ENCODE measurements at regions not wholly inside any gene's neighbourhood (a gene's known extent, or its start where the extent isn't known, plus 50 kb on each side); places are given as distances from the start of the nearest gene placed in this dataset.

DNA sequence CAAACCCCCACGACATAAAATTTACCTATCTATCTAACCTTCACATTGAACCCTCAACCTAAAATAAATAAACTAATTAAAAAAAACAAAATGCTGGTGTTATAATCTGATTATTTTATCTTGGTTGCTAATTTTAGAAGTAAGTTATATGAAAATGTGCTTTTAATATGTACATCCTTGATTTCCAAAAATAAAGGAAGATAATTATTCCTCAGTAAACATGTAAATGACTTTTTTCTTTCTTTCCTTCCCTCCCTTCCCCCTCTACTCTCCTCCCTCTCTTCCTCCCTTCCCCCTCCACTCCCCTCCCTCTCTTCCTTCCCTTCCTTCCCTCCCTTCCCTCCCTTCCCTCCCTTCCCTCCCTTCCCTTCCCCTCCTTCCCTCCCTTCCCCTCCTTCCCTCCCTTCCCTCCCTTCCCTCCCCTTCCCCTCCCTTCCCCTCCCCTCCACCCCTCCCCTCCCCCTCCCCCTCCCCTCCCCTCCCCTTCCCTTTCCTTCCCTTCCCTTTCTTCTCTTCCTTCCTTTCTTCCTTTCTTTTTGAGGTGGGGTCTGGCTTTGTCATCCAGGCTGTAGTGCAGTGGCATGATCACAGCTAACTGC lies 180.0 kb upstream of the GIMD1 start:
- H3K4me1 ChIP-seq (ENCODE audit: control insufficient read depth, insufficient read depth, low read length), result no peaks in the 10 kb centered on the region
- H3K4me2 ChIP-seq (ENCODE audit: control insufficient read depth, insufficient read depth), result no peak overlapping the region
- ChIA-PET POLR2A (no interaction called here), CTCF (no interaction called here), RAD21 (ENCODE audit: unreplicated experiment) (no interaction called here), SMC1A (ENCODE audit: uncharacterized antibody, unreplicated experiment) (no interaction called here)
- intact Hi-C loops (cut with micrococcal nuclease; ENCODE audit: unreplicated experiment), result no loop called here
- H3K36me3 ChIP-seq (ENCODE audit: control insufficient read depth in 2 of 2, insufficient read depth in 2 of 2, low read length in 1 of 2), result no peaks in the 10 kb centered on the region
- no peak overlapping the region for H3K4me3 ChIP-seq
- in situ Hi-C loops (cut with MboI), result no loop called here
- ATAC-seq, result no peak
- 0% methylated on average over 1 of the region's 1 CpG for WGBS (ENCODE audit: insufficient coverage, insufficient replicate concordance, low lambda C conversion rate, missing lambda C conversion rate)
- no peaks in the 10 kb centered on the region for H3K79me2 ChIP-seq (ENCODE audit: control insufficient read depth, insufficient read depth, low read length)
- DNase-seq (ENCODE audit: low read depth, low spot score), result no peak
- no peaks in the 10 kb centered on the region for H4K20me1 ChIP-seq (ENCODE audit: control insufficient read depth, insufficient read depth)
- H3K9me3 ChIP-seq (replicated peaks; ENCODE audit: control insufficient read depth, insufficient read depth, low read length), result no peaks in the 10 kb centered on the region
- no peak overlapping the region for H2AFZ ChIP-seq (ENCODE audit: control insufficient read depth, low read depth, low read length)
- H3K27ac ChIP-seq (ENCODE audit: control insufficient read depth, insufficient read depth), result no peak overlapping the region
- H3K27me3 ChIP-seq (replicated peaks in 1 of 2; ENCODE audit: control insufficient read depth in 2 of 2, insufficient read depth in 2 of 2, low read length in 1 of 2), result no peaks in the 10 kb centered on the region
- no TSS peak for BruUV-seq (replicated peaks)
- no peak overlapping the region for H3K9ac ChIP-seq (ENCODE audit: control insufficient read depth, insufficient read depth, low read length)
- FAIRE-seq, result no peak
- TF ChIP-seq IRF5 (IDR thresholded peaks at IDR 0.05; ENCODE audit: borderline replicate concordance), result no peak
- TF ChIP-seq, protein P1, sequence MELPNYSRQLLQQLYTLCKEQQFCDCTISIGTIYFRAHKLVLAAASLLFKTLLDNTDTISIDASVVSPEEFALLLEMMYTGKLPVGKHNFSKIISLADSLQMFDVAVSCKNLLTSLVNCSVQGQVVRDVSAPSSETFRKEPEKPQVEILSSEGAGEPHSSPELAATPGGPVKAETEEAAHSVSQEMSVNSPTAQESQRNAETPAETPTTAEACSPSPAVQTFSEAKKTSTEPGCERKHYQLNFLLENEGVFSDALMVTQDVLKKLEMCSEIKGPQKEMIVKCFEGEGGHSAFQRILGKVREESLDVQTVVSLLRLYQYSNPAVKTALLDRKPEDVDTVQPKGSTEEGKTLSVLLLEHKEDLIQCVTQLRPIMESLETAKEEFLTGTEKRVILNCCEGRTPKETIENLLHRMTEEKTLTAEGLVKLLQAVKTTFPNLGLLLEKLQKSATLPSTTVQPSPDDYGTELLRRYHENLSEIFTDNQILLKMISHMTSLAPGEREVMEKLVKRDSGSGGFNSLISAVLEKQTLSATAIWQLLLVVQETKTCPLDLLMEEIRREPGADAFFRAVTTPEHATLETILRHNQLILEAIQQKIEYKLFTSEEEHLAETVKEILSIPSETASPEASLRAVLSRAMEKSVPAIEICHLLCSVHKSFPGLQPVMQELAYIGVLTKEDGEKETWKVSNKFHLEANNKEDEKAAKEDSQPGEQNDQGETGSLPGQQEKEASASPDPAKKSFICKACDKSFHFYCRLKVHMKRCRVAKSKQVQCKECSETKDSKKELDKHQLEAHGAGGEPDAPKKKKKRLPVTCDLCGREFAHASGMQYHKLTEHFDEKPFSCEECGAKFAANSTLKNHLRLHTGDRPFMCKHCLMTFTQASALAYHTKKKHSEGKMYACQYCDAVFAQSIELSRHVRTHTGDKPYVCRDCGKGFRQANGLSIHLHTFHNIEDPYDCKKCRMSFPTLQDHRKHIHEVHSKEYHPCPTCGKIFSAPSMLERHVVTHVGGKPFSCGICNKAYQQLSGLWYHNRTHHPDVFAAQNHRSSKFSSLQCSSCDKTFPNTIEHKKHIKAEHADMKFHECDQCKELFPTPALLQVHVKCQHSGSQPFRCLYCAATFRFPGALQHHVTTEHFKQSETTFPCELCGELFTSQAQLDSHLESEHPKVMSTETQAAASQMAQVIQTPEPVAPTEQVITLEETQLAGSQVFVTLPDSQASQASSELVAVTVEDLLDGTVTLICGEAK (IDR thresholded peaks at IDR 0.05; ENCODE audit: borderline replicate concordance), result no peak
- TF ChIP-seq EGR1 (IDR thresholded peaks at IDR 0.05; ENCODE audit: borderline replicate concordance in 1 of 2, low read depth in 2 of 2, low read length in 2 of 2), result no peak
- TF ChIP-seq CBX5 (IDR thresholded peaks at IDR 0.05; ENCODE audit: low read depth), result no peak
- no peak for TF ChIP-seq NFXL1 (IDR thresholded peaks at IDR 0.05; ENCODE audit: borderline replicate concordance)
- TF ChIP-seq MYC (IDR thresholded peaks at IDR 0.05; ENCODE audit: insufficient read depth, insufficient read length, insufficient replicate concordance, low read length, severe bottlenecking), result no peak
- no peak for TF ChIP-seq TAF1 (IDR thresholded peaks at IDR 0.05; ENCODE audit: borderline replicate concordance, low read depth, low read length)
- no peak for TF ChIP-seq PAX8 (IDR thresholded peaks at IDR 0.05)
- no peak for TF ChIP-seq HDGF (IDR thresholded peaks at IDR 0.05)
- TF ChIP-seq IKZF2 (IDR thresholded peaks at IDR 0.05), result no peak
- TF ChIP-seq ZBTB33 (IDR thresholded peaks at IDR 0.05), result no peak
- no peak for TF ChIP-seq GATAD2B (conservative IDR thresholded peaks at IDR 0.05; ENCODE audit: low read depth)
- TF ChIP-seq ZNF384 (IDR thresholded peaks at IDR 0.05; ENCODE audit: borderline replicate concordance, low read depth, low read length), result no peak
- TF ChIP-seq USF1 (IDR thresholded peaks at IDR 0.05; ENCODE audit: borderline replicate concordance, extremely low read length, insufficient read depth, low read depth, low read length), result no peak
